Dedifferentiated amniotic fluid mesenchymal stem cell (primary cell): ENCODE measurements at regions not wholly inside any gene's neighbourhood (a gene's known extent, or its start where the extent isn't known, plus 50 kb on each side); places are given as distances from the start of the nearest gene placed in this dataset.

Source experiments
- DNase-seq: peaks from one replicate; pipeline ENCODE4 v3.0.0-alpha.2; 2016; ENCODE audit errors: extremely low spot score

GRCh38 chr5:143693651-143694252, 118.2 kb upstream of the HMHB1 start:
- DNase-seq, result no peak

- DNase-seq, result no peak
Measured at GRCh38 chr5:143692342-143692741, 119.6 kb upstream of the HMHB1 start.

GRCh38 chr5:143691945-143692290, 120.0 kb upstream of the HMHB1 start:
- no peak for DNase-seq

GRCh38 chr5:143691287-143691944, 120.5 kb upstream of the HMHB1 start:
- no peak for DNase-seq

- no peak for DNase-seq
Measured at GRCh38 chr5:143687604-143688003, 124.4 kb upstream of the HMHB1 start.

- peak; percentile 32 for DNase-seq
Measured at GRCh38 chr5:143685246-143685815, 126.6 kb upstream of the HMHB1 start.

- no peak for DNase-seq
Measured at GRCh38 chr5:143683459-143683858, 128.5 kb upstream of the HMHB1 start.

- no peak for DNase-seq
Measured at GRCh38 chr5:143682929-143683386, 129.0 kb upstream of the HMHB1 start.

- DNase-seq, result peak; percentile 67
Measured at GRCh38 chr5:143682246-143682905, 129.6 kb upstream of the HMHB1 start.

GRCh38 chr5:143680672-143681259, 131.2 kb upstream of the HMHB1 start:
- DNase-seq, result no peak

GRCh38 chr5:143679777-143680176, 132.2 kb upstream of the HMHB1 start:
- DNase-seq, result no peak

- no peak for DNase-seq
Measured at GRCh38 chr5:143678148-143678905, 133.6 kb upstream of the HMHB1 start.

- no peak for DNase-seq
Measured at GRCh38 chr5:143677403-143677802, 134.6 kb upstream of the HMHB1 start.

- no peak for DNase-seq
Measured at GRCh38 chr5:143676802-143677201, 135.2 kb upstream of the HMHB1 start.

- DNase-seq, result no peak
Measured at GRCh38 chr5:143674469-143674786, 137.5 kb upstream of the HMHB1 start.

GRCh38 chr5:143673676-143674468, 138.1 kb upstream of the HMHB1 start:
- DNase-seq, result no peak

- no peak for DNase-seq
Measured at GRCh38 chr5:143672806-143673205, 139.2 kb upstream of the HMHB1 start.

GRCh38 chr5:143671674-143672569, 140.0 kb upstream of the HMHB1 start:
- no peak for DNase-seq

GRCh38 chr5:143671021-143671420, 140.9 kb upstream of the HMHB1 start:
- DNase-seq, result no peak

- no peak for DNase-seq
Measured at GRCh38 chr5:143665866-143666265, 146.1 kb upstream of the HMHB1 start.
